Breast epithelium (tissue), 3 donors: ENCODE measurements at regions not wholly inside any gene's neighbourhood (a gene's known extent, or its start where the extent isn't known, plus 50 kb on each side); places are given as distances from the start of the nearest gene placed in this dataset.

ENCODE experiments used
- CTCF ChIP-seq, 3 donors: fragments of 450-650 bp; IDR thresholded peaks; one replicate each; pipeline ENCODE4 v1.5.1; 2016 to 2017; ENCODE audit warnings: antibody characterized with exemption in 3 of 3, mild to moderate bottlenecking in 3 of 3, moderate library complexity in 3 of 3
- POLR2A ChIP-seq: fragments of 450-650 bp; IDR thresholded peaks from one replicate; pipeline ENCODE4 v1.6.1; 2016; ENCODE audit warnings: antibody characterized with exemption, mild to moderate bottlenecking, moderate library complexity
- POLR2AphosphoS5 ChIP-seq, 3 donors: sonication (generic); formaldehyde crosslinking; IDR thresholded peaks; one replicate each; pipeline ENCODE4 v1.6.1; 2017; ENCODE audit warnings: antibody characterized with exemption in 3 of 3

- no peak for TF ChIP-seq CTCF (IDR thresholded peaks at IDR 0.05)
- TF ChIP-seq POLR2A = no peak
- no peak for TF ChIP-seq POLR2AphosphoS5 (IDR thresholded peaks at IDR 0.05)
These were observed 703.8 kb downstream of the DIAPH3 start for GRCh38 chr13:59459972-59460371.
